ENCODE measurements at regions not wholly inside any gene's neighbourhood (a gene's known extent, or its start where the extent isn't known, plus 50 kb on each side); places are given as distances from the start of the nearest gene placed in this dataset.

DNA sequence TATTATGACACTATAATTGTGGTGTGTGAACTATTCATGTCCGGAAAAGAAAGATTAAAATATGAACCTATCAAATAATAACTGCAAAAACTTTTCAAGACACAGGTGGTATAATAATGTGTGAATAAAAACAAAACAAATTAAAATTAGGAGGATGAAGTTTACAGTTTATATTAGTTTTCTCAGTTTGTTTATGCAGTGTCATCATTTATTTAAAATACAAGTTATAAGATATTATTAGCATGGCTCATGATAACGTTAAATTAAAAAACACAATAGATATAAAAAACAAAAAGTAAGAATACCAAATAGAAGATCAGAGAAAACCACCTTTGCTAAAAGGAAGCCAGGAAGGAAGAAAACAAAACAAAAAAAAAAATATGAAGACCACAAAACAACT is 963.8 kb upstream of the ALCAM start:
- TF ChIP-seq EZH2 (IDR thresholded peaks at IDR 0.05; ENCODE audit: low read length) = no peak
- TF ChIP-seq, protein P1, sequence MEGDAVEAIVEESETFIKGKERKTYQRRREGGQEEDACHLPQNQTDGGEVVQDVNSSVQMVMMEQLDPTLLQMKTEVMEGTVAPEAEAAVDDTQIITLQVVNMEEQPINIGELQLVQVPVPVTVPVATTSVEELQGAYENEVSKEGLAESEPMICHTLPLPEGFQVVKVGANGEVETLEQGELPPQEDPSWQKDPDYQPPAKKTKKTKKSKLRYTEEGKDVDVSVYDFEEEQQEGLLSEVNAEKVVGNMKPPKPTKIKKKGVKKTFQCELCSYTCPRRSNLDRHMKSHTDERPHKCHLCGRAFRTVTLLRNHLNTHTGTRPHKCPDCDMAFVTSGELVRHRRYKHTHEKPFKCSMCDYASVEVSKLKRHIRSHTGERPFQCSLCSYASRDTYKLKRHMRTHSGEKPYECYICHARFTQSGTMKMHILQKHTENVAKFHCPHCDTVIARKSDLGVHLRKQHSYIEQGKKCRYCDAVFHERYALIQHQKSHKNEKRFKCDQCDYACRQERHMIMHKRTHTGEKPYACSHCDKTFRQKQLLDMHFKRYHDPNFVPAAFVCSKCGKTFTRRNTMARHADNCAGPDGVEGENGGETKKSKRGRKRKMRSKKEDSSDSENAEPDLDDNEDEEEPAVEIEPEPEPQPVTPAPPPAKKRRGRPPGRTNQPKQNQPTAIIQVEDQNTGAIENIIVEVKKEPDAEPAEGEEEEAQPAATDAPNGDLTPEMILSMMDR (optimal IDR thresholded peaks at IDR 0.05 in 1 of 3, IDR thresholded peaks at IDR 0.05 in 1 of 3, conservative IDR thresholded peaks at IDR 0.05 in 1 of 3; ENCODE audit: extremely low read depth in 1 of 3, insufficient read depth in 2 of 3, low read length in 3 of 3) = no peak
- Histone ChIP-seq H3K27ac (ENCODE audit: control insufficient read depth, insufficient read depth, low read length) (no peak overlapping the region), H3K4me1 (ENCODE audit: control insufficient read depth, extremely low read depth, insufficient read depth, low read length) (no peaks in the 10 kb centered on the region), H3K9me3 (ENCODE audit: control insufficient read depth, low read depth, low read length) (no peaks in the 10 kb centered on the region), H3K27me3 (ENCODE audit: control insufficient read depth, extremely low read depth, insufficient read depth, low read length) (no peaks in the 10 kb centered on the region), H2AFZ (ENCODE audit: control insufficient read depth, low read length) (no peak overlapping the region), H4K20me1 (ENCODE audit: control insufficient read depth, extremely low read depth, insufficient read depth, low read length) (no peaks in the 10 kb centered on the region), H3K79me2 (ENCODE audit: control insufficient read depth, insufficient read depth, low read length) (no peaks in the 10 kb centered on the region), H3K36me3 (ENCODE audit: control insufficient read depth in 2 of 2, extremely low read depth in 1 of 2, insufficient read depth in 2 of 2, low read length in 2 of 2) (no peaks in the 10 kb centered on the region), H3K9ac (ENCODE audit: control insufficient read depth, extremely low read depth, insufficient read depth, low read length) (no peak overlapping the region), H3K4me2 (ENCODE audit: control insufficient read depth, extremely low read depth, insufficient read depth, low read depth, low read length) (no peak overlapping the region), H3K4me3 (ENCODE audit: control insufficient read depth in 2 of 3, extremely low read depth in 1 of 3, insufficient read depth in 2 of 3, low read depth in 1 of 3, low read length in 3 of 3) (no peak overlapping the region), H3K9me1 (ENCODE audit: control insufficient read depth, extremely low read depth, insufficient read depth, low read length) (no peaks in the 10 kb centered on the region)
- DNase-seq (ENCODE audit: low read depth, low spot score) = no peak
- dilution Hi-C loops (cut with MboI; ENCODE audit: extremely low pct_ligation_motif_present, low sequenced_read_pairs) = no loop called here
- FAIRE-seq = no peak

DNA sequence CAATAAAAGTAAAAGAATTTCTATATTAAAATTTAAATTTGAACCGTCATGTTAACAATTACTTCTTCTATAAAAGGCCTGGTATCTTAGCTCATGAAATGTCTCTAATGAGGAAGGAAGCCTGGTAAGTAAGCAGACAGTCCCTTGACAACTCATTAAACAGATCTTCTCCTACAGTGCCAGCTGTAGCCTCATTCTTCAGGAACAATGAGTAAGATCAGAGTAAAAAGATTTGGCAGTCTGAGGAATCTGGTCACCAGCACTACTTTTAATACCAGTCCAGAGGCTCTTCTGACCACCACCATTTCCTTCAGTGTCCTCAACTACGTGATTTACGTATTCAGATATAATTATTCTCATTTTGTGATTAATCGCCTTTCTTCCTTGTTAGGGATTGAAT is 955.0 kb upstream of the ALCAM start:
- H3K79me2 ChIP-seq (ENCODE audit: control insufficient read depth, insufficient read depth, low read length) = no peaks in the 10 kb centered on the region
- no peaks in the 10 kb centered on the region for H4K20me1 ChIP-seq (ENCODE audit: control insufficient read depth, extremely low read depth, insufficient read depth, low read length)
- no peak overlapping the region for H3K4me3 ChIP-seq (ENCODE audit: control insufficient read depth in 2 of 3, extremely low read depth in 1 of 3, insufficient read depth in 2 of 3, low read depth in 1 of 3, low read length in 3 of 3)
- dilution Hi-C loops (cut with MboI; ENCODE audit: extremely low pct_ligation_motif_present, low sequenced_read_pairs) = no loop called here
- no peaks in the 10 kb centered on the region for H3K9me1 ChIP-seq (ENCODE audit: control insufficient read depth, extremely low read depth, insufficient read depth, low read length)
- no peak overlapping the region for H3K9ac ChIP-seq (ENCODE audit: control insufficient read depth, extremely low read depth, insufficient read depth, low read length)
- no peaks in the 10 kb centered on the region for H3K4me1 ChIP-seq (ENCODE audit: control insufficient read depth, extremely low read depth, insufficient read depth, low read length)
- no peak for DNase-seq (ENCODE audit: low read depth, low spot score)
- H3K4me2 ChIP-seq (ENCODE audit: control insufficient read depth, extremely low read depth, insufficient read depth, low read depth, low read length) = no peak overlapping the region
- H3K27ac ChIP-seq (ENCODE audit: control insufficient read depth, insufficient read depth, low read length) = no peak overlapping the region
- TF ChIP-seq, protein P1 (optimal IDR thresholded peaks at IDR 0.05 in 1 of 3, IDR thresholded peaks at IDR 0.05 in 1 of 3, conservative IDR thresholded peaks at IDR 0.05 in 1 of 3; ENCODE audit: extremely low read depth in 1 of 3, insufficient read depth in 2 of 3, low read length in 3 of 3) = no peak
- no peak for TF ChIP-seq EZH2 (IDR thresholded peaks at IDR 0.05; ENCODE audit: low read length)
- H3K36me3 ChIP-seq (ENCODE audit: control insufficient read depth in 2 of 2, extremely low read depth in 1 of 2, insufficient read depth in 2 of 2, low read length in 2 of 2) = no peaks in the 10 kb centered on the region
- H3K27me3 ChIP-seq (ENCODE audit: control insufficient read depth, extremely low read depth, insufficient read depth, low read length) = no peaks in the 10 kb centered on the region
- FAIRE-seq = no peak
- no peaks in the 10 kb centered on the region for H3K9me3 ChIP-seq (ENCODE audit: control insufficient read depth, low read depth, low read length)
- H2AFZ ChIP-seq (ENCODE audit: control insufficient read depth, low read length) = no peak overlapping the region
